Gastroesophageal sphincter (tissue), 3 donors: ENCODE measurements at regions not wholly inside any gene's neighbourhood (a gene's known extent, or its start where the extent isn't known, plus 50 kb on each side); places are given as distances from the start of the nearest gene placed in this dataset.

Experiments
- POLR2A ChIP-seq, 2 donors: fragments of 450-650 bp; IDR thresholded peaks; one replicate each; pipeline ENCODE4 v1.6.1; 2017; ENCODE audit warnings: antibody characterized with exemption in 2 of 2, mild to moderate bottlenecking in 2 of 2, moderate library complexity in 1 of 2
- POLR2AphosphoS5 ChIP-seq: sonication (generic); formaldehyde crosslinking; IDR thresholded peaks from one replicate; pipeline ENCODE4 v1.6.1; 2017; ENCODE audit warnings: antibody characterized with exemption
- TF ChIP-seq, protein P1 (sequence below), 4 experiments: fragments of 200-600 bp in 2 of 4; fragments of 450-650 bp in 2 of 4; sonication (generic) in 1 of 4; IDR thresholded peaks; one replicate each; pipeline ENCODE4 v1.5.1; 2017 to 2019; ENCODE audit warnings: antibody characterized with exemption in 4 of 4, mild to moderate bottlenecking in 2 of 4, moderate library complexity in 2 of 4

DNA sequence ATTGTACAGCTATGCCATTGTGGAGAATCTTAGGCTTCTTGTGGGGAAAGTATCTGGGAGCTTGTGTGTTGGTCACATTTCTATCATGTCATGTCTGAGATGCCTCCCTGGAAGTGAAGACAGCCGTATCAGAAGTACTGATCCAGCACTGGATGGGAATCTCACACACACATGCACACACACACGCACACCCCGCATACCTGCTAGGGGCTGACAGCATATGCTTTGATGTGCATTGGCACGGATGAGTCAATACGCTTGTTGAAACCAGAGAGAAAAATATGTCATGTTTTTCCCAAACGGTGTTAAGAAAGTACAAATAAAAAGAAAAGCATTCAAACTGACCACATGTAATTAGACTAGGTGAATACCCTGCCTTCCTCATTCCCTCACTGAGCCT, 260.8 kb downstream of the KTN1 start:
- TF ChIP-seq, protein P1, sequence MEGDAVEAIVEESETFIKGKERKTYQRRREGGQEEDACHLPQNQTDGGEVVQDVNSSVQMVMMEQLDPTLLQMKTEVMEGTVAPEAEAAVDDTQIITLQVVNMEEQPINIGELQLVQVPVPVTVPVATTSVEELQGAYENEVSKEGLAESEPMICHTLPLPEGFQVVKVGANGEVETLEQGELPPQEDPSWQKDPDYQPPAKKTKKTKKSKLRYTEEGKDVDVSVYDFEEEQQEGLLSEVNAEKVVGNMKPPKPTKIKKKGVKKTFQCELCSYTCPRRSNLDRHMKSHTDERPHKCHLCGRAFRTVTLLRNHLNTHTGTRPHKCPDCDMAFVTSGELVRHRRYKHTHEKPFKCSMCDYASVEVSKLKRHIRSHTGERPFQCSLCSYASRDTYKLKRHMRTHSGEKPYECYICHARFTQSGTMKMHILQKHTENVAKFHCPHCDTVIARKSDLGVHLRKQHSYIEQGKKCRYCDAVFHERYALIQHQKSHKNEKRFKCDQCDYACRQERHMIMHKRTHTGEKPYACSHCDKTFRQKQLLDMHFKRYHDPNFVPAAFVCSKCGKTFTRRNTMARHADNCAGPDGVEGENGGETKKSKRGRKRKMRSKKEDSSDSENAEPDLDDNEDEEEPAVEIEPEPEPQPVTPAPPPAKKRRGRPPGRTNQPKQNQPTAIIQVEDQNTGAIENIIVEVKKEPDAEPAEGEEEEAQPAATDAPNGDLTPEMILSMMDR (IDR thresholded peaks at IDR 0.05): no peak
- no peak for TF ChIP-seq POLR2A (IDR thresholded peaks at IDR 0.05)
- TF ChIP-seq POLR2AphosphoS5: no peak
